Hepatocyte (in vitro differentiated cells): ENCODE measurements at regions not wholly inside any gene's neighbourhood (a gene's known extent, or its start where the extent isn't known, plus 50 kb on each side); places are given as distances from the start of the nearest gene placed in this dataset.

Experiments
- CTCF ChIP-seq: fragments of 200-600 bp; sonication (generic); IDR thresholded peaks from 2 replicates; pipeline ENCODE4 v1.5.1; 2016; ENCODE audit warnings: antibody characterized with exemption, mild to moderate bottlenecking; ENCODE audit not compliant: poor library complexity
- EZH2 ChIP-seq: fragments of 200-600 bp; sonication (generic); IDR thresholded peaks from 2 replicates; pipeline ENCODE4 v1.6.1; 2016; ENCODE audit warnings: antibody characterized with exemption, mild to moderate bottlenecking, borderline replicate concordance
- EZH2phosphoT487 ChIP-seq: fragments of 200-600 bp; sonication (generic); IDR thresholded peaks from one replicate; pipeline ENCODE4 v1.6.1; 2018; ENCODE audit warnings: antibody characterized with exemption, mild to moderate bottlenecking, low read depth, moderate library complexity; ENCODE audit not compliant: unreplicated experiment, severe bottlenecking

GRCh38 chr15:79635149-79635771 lies 203.1 kb downstream of the MINAR1 start:
- TF ChIP-seq CTCF (no peak), EZH2phosphoT487 (no peak), EZH2 (no peak)
